ENCODE measurements at regions not wholly inside any gene's neighbourhood (a gene's known extent, or its start where the extent isn't known, plus 50 kb on each side); places are given as distances from the start of the nearest gene placed in this dataset.
A peak's percentile ranks its signal among the peaks of the same experiment; 100 is the strongest.

- no peaks in the 10 kb centered on the region for H3K9me3 ChIP-seq
- no peak overlapping the region for H3K4me3 ChIP-seq
- no peaks in the 10 kb centered on the region for H3K4me1 ChIP-seq
- no peak for ATAC-seq
- no peaks in the 10 kb centered on the region for H3K36me3 ChIP-seq
- TF ChIP-seq EP300 (IDR thresholded peaks at IDR 0.05) = no peak
- no peak for TF ChIP-seq CTCF (IDR thresholded peaks at IDR 0.05)
- TF ChIP-seq POLR2A (IDR thresholded peaks at IDR 0.05) = no peak
- no peak for TF ChIP-seq POLR2AphosphoS5 (IDR thresholded peaks at IDR 0.05)
- H3K27ac ChIP-seq = no peak overlapping the region
- H3K27me3 ChIP-seq = no peaks in the 10 kb centered on the region
Observed at GRCh38 chr18:30903566-30903965, 139.0 kb downstream of the DSC3 start.

GRCh38 chr18:30889519-30890301 is 152.8 kb downstream of the DSC3 start:
- H3K27ac ChIP-seq = no peak overlapping the region
- no peaks in the 10 kb centered on the region for H3K9me3 ChIP-seq
- no peaks in the 10 kb centered on the region for H3K36me3 ChIP-seq
- ATAC-seq = no peak
- no peak overlapping the region for H3K4me3 ChIP-seq
- TF ChIP-seq POLR2AphosphoS5 (IDR thresholded peaks at IDR 0.05) = no peak
- peak in 3 of 4 experiments; percentile 15 to 57 (median 47) for TF ChIP-seq CTCF (IDR thresholded peaks at IDR 0.05)
- no peak for TF ChIP-seq POLR2A (IDR thresholded peaks at IDR 0.05)
- no peak for TF ChIP-seq EP300 (IDR thresholded peaks at IDR 0.05)
- no peaks in the 10 kb centered on the region for H3K27me3 ChIP-seq
- no peaks in the 10 kb centered on the region for H3K4me1 ChIP-seq
- 26 to 39% methylated on average over 5 of the region's 5 CpGs for WGBS, 2 donors (ENCODE audit: low coverage in 1 of 2)

GRCh38 chr18:30888344-30888743 is 154.2 kb downstream of the DSC3 start:
- H3K4me1 ChIP-seq = no peaks in the 10 kb centered on the region
- 86 to 90% methylated on average over 5 of the region's 5 CpGs for WGBS, 2 donors (ENCODE audit: low coverage in 1 of 2)
- no peak for ATAC-seq
- no peak overlapping the region for H3K4me3 ChIP-seq
- no peaks in the 10 kb centered on the region for H3K9me3 ChIP-seq
- no peaks in the 10 kb centered on the region for H3K27me3 ChIP-seq
- H3K27ac ChIP-seq = no peak overlapping the region
- TF ChIP-seq POLR2A (IDR thresholded peaks at IDR 0.05) (no peak), CTCF (IDR thresholded peaks at IDR 0.05) (no peak), EP300 (IDR thresholded peaks at IDR 0.05) (no peak), POLR2AphosphoS5 (IDR thresholded peaks at IDR 0.05) (no peak)
- no peaks in the 10 kb centered on the region for H3K36me3 ChIP-seq

GRCh38 chr18:30886998-30887397 is 155.5 kb downstream of the DSC3 start:
- no peaks in the 10 kb centered on the region for H3K4me1 ChIP-seq
- no peaks in the 10 kb centered on the region for H3K36me3 ChIP-seq
- no peak for TF ChIP-seq POLR2A (IDR thresholded peaks at IDR 0.05)
- TF ChIP-seq EP300 (IDR thresholded peaks at IDR 0.05) = no peak
- TF ChIP-seq CTCF (IDR thresholded peaks at IDR 0.05) = no peak
- TF ChIP-seq POLR2AphosphoS5 (IDR thresholded peaks at IDR 0.05) = no peak
- ATAC-seq = no peak
- no peaks in the 10 kb centered on the region for H3K9me3 ChIP-seq
- H3K27ac ChIP-seq = no peak overlapping the region
- H3K27me3 ChIP-seq = no peaks in the 10 kb centered on the region
- H3K4me3 ChIP-seq = no peak overlapping the region
- 92 to 93% methylated on average over 4 of the region's 4 CpGs for WGBS, 2 donors (ENCODE audit: low coverage in 1 of 2)

- no peak overlapping the region for H3K4me3 ChIP-seq
- H3K36me3 ChIP-seq = no peaks in the 10 kb centered on the region
- no peaks in the 10 kb centered on the region for H3K4me1 ChIP-seq
- WGBS, 2 donors (ENCODE audit: low coverage in 1 of 2) = 75 to 100% methylated on average over 2 of the region's 2 CpGs
- no peaks in the 10 kb centered on the region for H3K9me3 ChIP-seq
- H3K27me3 ChIP-seq = no peaks in the 10 kb centered on the region
- ATAC-seq = no peak
- TF ChIP-seq POLR2AphosphoS5 (IDR thresholded peaks at IDR 0.05) (no peak), EP300 (IDR thresholded peaks at IDR 0.05) (no peak), POLR2A (IDR thresholded peaks at IDR 0.05) (no peak), CTCF (IDR thresholded peaks at IDR 0.05) (no peak)
- H3K27ac ChIP-seq = no peak overlapping the region
Observed at GRCh38 chr18:30870466-30870865, 172.1 kb downstream of the DSC3 start.
